Bronchial epithelial cell (primary cell): ENCODE measurements at regions not wholly inside any gene's neighbourhood (a gene's known extent, or its start where the extent isn't known, plus 50 kb on each side); places are given as distances from the start of the nearest gene placed in this dataset.

Experiments used
- DNase-seq: peaks from one replicate; pipeline ENCODE4 v3.0.0-alpha.2; 2010; ENCODE audit warnings: low read depth
- FAIRE-seq: peaks from 2 replicates; lab custom pipeline; 2011; peaks lifted over from hg19 to GRCh38; lab: Jason Lieb, UNC
- H3K27me3 ChIP-seq: 2 replicates; pipeline ENCODE4 v1.5.1; 2011; ENCODE audit warnings: low read length; ENCODE audit not compliant: control insufficient read depth, insufficient read depth
- H3K36me3 ChIP-seq: 2 replicates; pipeline ENCODE4 v1.5.1; 2011; ENCODE audit warnings: low read length; ENCODE audit not compliant: control insufficient read depth, insufficient read depth
- H3K4me3 ChIP-seq: 2 replicates; pipeline ENCODE4 v1.5.1; 2011; ENCODE audit warnings: mild to moderate bottlenecking, low read depth, low read length, control low read depth
- TF ChIP-seq, protein P1 (sequence below): IDR thresholded peaks from 2 replicates; pipeline ENCODE4 v1.5.1; 2011; ENCODE audit warnings: mild to moderate bottlenecking, moderate library complexity, low read length, control low read depth, inconsistent platforms; ENCODE audit not compliant: insufficient read depth, severe bottlenecking

GRCh38 chr7:22937946-22938345 is 76.0 kb downstream of the HYCC1 start:
- Histone ChIP-seq H3K4me3 (no peak overlapping the region), H3K27me3 (no peaks in the 10 kb centered on the region), H3K36me3 (no peaks in the 10 kb centered on the region)
- no peak for FAIRE-seq
- no peak for DNase-seq
- TF ChIP-seq, protein P1, sequence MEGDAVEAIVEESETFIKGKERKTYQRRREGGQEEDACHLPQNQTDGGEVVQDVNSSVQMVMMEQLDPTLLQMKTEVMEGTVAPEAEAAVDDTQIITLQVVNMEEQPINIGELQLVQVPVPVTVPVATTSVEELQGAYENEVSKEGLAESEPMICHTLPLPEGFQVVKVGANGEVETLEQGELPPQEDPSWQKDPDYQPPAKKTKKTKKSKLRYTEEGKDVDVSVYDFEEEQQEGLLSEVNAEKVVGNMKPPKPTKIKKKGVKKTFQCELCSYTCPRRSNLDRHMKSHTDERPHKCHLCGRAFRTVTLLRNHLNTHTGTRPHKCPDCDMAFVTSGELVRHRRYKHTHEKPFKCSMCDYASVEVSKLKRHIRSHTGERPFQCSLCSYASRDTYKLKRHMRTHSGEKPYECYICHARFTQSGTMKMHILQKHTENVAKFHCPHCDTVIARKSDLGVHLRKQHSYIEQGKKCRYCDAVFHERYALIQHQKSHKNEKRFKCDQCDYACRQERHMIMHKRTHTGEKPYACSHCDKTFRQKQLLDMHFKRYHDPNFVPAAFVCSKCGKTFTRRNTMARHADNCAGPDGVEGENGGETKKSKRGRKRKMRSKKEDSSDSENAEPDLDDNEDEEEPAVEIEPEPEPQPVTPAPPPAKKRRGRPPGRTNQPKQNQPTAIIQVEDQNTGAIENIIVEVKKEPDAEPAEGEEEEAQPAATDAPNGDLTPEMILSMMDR, result no peak

DNA sequence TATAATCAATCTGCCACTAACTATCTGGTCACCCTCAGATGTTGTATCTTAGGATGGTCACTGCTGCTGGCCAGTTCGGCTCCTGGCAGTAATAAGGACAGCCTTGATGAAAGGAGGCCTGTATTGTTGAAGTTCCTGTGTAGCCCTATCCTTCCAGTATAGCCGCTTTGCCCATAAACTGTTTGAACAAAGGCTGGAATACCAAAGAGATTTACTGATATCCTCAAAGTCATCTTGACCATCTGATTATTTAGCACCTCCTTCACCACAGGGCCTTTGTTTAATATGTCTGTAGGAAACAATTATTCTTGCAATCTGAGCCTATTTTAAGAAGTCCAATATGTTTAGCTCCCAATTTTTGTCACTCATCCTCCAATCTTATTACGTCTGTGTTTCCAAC is 77.7 kb downstream of the HYCC1 start:
- no peaks in the 10 kb centered on the region for H3K27me3 ChIP-seq
- H3K36me3 ChIP-seq, result no peaks in the 10 kb centered on the region
- TF ChIP-seq, protein P1, result no peak
- DNase-seq (no peak), FAIRE-seq (no peak)
- no peak overlapping the region for H3K4me3 ChIP-seq

GRCh38 chr7:22935269-22935668 is 78.7 kb downstream of the HYCC1 start:
- H3K36me3 ChIP-seq, result no peaks in the 10 kb centered on the region
- TF ChIP-seq, protein P1, result no peak
- H3K4me3 ChIP-seq, result no peak overlapping the region
- DNase-seq, result no peak
- no peaks in the 10 kb centered on the region for H3K27me3 ChIP-seq
- no peak for FAIRE-seq

- Histone ChIP-seq H3K4me3 (no peak overlapping the region), H3K27me3 (no peaks in the 10 kb centered on the region), H3K36me3 (no peaks in the 10 kb centered on the region)
- no peak for FAIRE-seq
- peak; percentile 22 for DNase-seq
- TF ChIP-seq, protein P1, result no peak
Measured at GRCh38 chr7:22934473-22935065, 79.4 kb downstream of the HYCC1 start.

- TF ChIP-seq, protein P1, result no peak
- Histone ChIP-seq H3K27me3 (no peaks in the 10 kb centered on the region), H3K4me3 (no peak overlapping the region), H3K36me3 (no peaks in the 10 kb centered on the region)
- no peak for FAIRE-seq
- no peak for DNase-seq
Measured at GRCh38 chr7:22934023-22934422, 79.9 kb downstream of the HYCC1 start.

DNA sequence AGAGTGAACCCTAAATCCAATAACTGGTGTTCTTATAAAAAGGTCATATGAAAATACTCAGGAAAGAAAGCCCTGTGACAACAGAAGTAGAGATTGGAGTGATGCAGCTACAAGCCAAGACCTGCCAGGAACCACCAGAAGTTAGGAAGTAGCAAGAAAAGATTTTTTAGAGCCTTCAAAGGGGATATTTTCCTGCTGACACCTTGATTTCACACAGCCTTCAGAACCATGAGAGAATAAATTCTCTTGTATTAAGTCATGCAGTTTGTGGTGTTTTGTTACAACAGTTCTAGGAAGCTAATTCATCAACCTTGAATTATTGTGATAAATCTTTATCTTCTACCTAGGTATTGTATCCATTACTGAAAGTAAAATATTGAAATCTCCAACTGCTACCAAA is 81.0 kb downstream of the HYCC1 start:
- Histone ChIP-seq H3K4me3 (no peak overlapping the region), H3K36me3 (no peaks in the 10 kb centered on the region), H3K27me3 (no peaks in the 10 kb centered on the region)
- DNase-seq, result peak; percentile 66
- FAIRE-seq, result peak; percentile 62
- TF ChIP-seq, protein P1, result no peak
